ENCODE measurements at regions not wholly inside any gene's neighbourhood (a gene's known extent, or its start where the extent isn't known, plus 50 kb on each side); places are given as distances from the start of the nearest gene placed in this dataset.

DNA sequence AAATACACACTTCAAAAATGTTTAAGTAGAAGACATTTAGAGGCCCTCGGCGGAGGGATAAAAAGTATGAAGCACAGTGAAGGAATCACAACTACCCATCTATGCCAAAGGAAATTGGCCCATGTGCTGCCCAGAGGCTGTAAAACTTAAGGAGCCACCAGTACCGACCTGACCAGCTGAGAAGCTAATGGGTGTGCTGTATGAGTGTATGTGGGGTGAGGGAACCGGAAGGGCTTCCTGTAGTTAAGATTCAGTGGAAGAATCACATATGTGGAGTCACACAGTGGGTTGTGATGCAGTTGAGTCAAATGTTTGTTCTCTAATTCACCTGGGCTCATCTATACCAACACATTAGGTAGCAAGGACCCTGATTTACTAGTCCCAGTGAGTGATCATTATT, 516.0 kb upstream of the IL12A start:
- H3K9me3 ChIP-seq, result no peaks in the 10 kb centered on the region
- H3K4me1 ChIP-seq, result no peaks in the 10 kb centered on the region
- intact Hi-C loops (cut with DNase I; ENCODE audit: low total_unique reads), result no loop called here
- no peak overlapping the region for H3K4me3 ChIP-seq
- H3K36me3 ChIP-seq, result no peaks in the 10 kb centered on the region
- in situ Hi-C loops (cut with MboI; ENCODE audit: low pct_ligation_motif_present in 1 of 4, low pct_unique_long_range_greater_than_20kb in 1 of 4, low sequenced_read_pairs in 3 of 4), result no loop called here
- H3K27me3 ChIP-seq, result no peaks in the 10 kb centered on the region
- no peak overlapping the region for H3K27ac ChIP-seq
- TF ChIP-seq, protein P1, sequence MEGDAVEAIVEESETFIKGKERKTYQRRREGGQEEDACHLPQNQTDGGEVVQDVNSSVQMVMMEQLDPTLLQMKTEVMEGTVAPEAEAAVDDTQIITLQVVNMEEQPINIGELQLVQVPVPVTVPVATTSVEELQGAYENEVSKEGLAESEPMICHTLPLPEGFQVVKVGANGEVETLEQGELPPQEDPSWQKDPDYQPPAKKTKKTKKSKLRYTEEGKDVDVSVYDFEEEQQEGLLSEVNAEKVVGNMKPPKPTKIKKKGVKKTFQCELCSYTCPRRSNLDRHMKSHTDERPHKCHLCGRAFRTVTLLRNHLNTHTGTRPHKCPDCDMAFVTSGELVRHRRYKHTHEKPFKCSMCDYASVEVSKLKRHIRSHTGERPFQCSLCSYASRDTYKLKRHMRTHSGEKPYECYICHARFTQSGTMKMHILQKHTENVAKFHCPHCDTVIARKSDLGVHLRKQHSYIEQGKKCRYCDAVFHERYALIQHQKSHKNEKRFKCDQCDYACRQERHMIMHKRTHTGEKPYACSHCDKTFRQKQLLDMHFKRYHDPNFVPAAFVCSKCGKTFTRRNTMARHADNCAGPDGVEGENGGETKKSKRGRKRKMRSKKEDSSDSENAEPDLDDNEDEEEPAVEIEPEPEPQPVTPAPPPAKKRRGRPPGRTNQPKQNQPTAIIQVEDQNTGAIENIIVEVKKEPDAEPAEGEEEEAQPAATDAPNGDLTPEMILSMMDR (IDR thresholded peaks at IDR 0.05), result no peak
- no peak for TF ChIP-seq POLR2A (IDR thresholded peaks at IDR 0.05)
- no peak for TF ChIP-seq POLR2AphosphoS5 (IDR thresholded peaks at IDR 0.05)
- TF ChIP-seq EP300 (IDR thresholded peaks at IDR 0.05; ENCODE audit: low read depth), result no peak
- DNase-seq, result no peak
- 60% methylated on average over 4 of the region's 4 CpGs; no CpG with 5 or more reads in 1 of the 2 donors for WGBS, 2 donors (ENCODE audit: low coverage in 1 of 2)

- in situ Hi-C loops (cut with MboI; ENCODE audit: low pct_ligation_motif_present in 1 of 4, low pct_unique_long_range_greater_than_20kb in 1 of 4, low sequenced_read_pairs in 3 of 4), result no loop called here
Measured at GRCh38 chr3:159473206-159473605, 515.4 kb upstream of the IL12A start.

DNA sequence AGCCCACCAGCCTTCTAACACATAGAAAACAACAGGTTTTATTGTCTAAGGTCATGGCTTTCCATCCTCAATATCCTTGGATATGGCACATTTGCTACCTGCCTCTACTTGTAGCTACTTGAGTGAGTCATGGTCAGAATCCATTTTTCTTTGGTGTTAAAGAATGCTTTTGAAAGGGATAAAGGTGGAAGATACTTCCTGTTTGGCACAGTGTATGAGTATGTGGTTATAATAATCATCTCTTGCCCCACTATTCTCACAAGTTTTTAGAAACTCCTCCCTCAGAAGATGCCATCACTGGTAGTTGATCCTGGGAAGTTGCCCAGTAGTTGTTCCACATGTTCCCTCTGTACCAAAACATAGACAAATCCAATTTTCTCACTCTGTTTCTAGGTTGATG, 508.6 kb upstream of the IL12A start:
- H3K4me3 ChIP-seq, result no peak overlapping the region
- H3K4me1 ChIP-seq, result no peaks in the 10 kb centered on the region
- intact Hi-C loops (cut with DNase I; ENCODE audit: low total_unique reads) (no loop called here), in situ Hi-C loops (cut with MboI; ENCODE audit: low pct_ligation_motif_present in 1 of 4, low pct_unique_long_range_greater_than_20kb in 1 of 4, low sequenced_read_pairs in 3 of 4) (no loop called here)
- H3K36me3 ChIP-seq, result no peaks in the 10 kb centered on the region
- no peak overlapping the region for H3K27ac ChIP-seq
- no peaks in the 10 kb centered on the region for H3K27me3 ChIP-seq
- DNase-seq, result no peak
- no peaks in the 10 kb centered on the region for H3K9me3 ChIP-seq
- TF ChIP-seq POLR2AphosphoS5 (IDR thresholded peaks at IDR 0.05), result no peak
- TF ChIP-seq, protein P1 (IDR thresholded peaks at IDR 0.05), result no peak
- TF ChIP-seq EP300 (IDR thresholded peaks at IDR 0.05; ENCODE audit: low read depth), result no peak
- TF ChIP-seq POLR2A (IDR thresholded peaks at IDR 0.05), result no peak

More at GRCh38 chr3:159473206-159473605, 515.4 kb upstream of the IL12A start:
- H3K27me3 ChIP-seq, result no peaks in the 10 kb centered on the region
- H3K4me3 ChIP-seq, result no peak overlapping the region
- no peak for DNase-seq
- TF ChIP-seq POLR2A (IDR thresholded peaks at IDR 0.05) (no peak), EP300 (IDR thresholded peaks at IDR 0.05; ENCODE audit: low read depth) (no peak), POLR2AphosphoS5 (IDR thresholded peaks at IDR 0.05) (no peak)
- TF ChIP-seq, protein P1 (IDR thresholded peaks at IDR 0.05), result no peak
- intact Hi-C loops (cut with DNase I; ENCODE audit: low total_unique reads), result no loop called here
- H3K36me3 ChIP-seq, result no peaks in the 10 kb centered on the region
- no peaks in the 10 kb centered on the region for H3K9me3 ChIP-seq
- no peaks in the 10 kb centered on the region for H3K4me1 ChIP-seq
- H3K27ac ChIP-seq, result no peak overlapping the region
- WGBS, 2 donors (ENCODE audit: low coverage in 1 of 2), result 68 to 78% methylated on average over 1 of the region's 1 CpG

GRCh38 chr3:159482241-159482993, 506.2 kb upstream of the IL12A start:
- DNase-seq, result no peak
- Histone ChIP-seq H3K36me3 (no peaks in the 10 kb centered on the region), H3K4me3 (no peak overlapping the region), H3K27me3 (no peaks in the 10 kb centered on the region), H3K27ac (no peak overlapping the region), H3K4me1 (no peaks in the 10 kb centered on the region), H3K9me3 (no peaks in the 10 kb centered on the region)
- intact Hi-C loops (cut with DNase I; ENCODE audit: low total_unique reads), result no loop called here
- TF ChIP-seq POLR2AphosphoS5 (IDR thresholded peaks at IDR 0.05) (no peak), POLR2A (IDR thresholded peaks at IDR 0.05) (no peak), EP300 (IDR thresholded peaks at IDR 0.05; ENCODE audit: low read depth) (no peak)
- TF ChIP-seq, protein P1 (IDR thresholded peaks at IDR 0.05), result no peak
- in situ Hi-C loops (cut with MboI; ENCODE audit: low pct_ligation_motif_present in 1 of 4, low pct_unique_long_range_greater_than_20kb in 1 of 4, low sequenced_read_pairs in 3 of 4), result no loop called here
- WGBS, 2 donors (ENCODE audit: low coverage in 1 of 2), result 36 to 52% methylated on average over 2 to 3 of the region's 3 CpGs
